Activated CD8-positive, alpha-beta memory T cell treated with anti-CD3 and anti-CD28 coated beads, Interleukin-2, amount 50 U/mL, for 24 hours (primary cell): ENCODE measurements at regions not wholly inside any gene's neighbourhood (a gene's known extent, or its start where the extent isn't known, plus 50 kb on each side); places are given as distances from the start of the nearest gene placed in this dataset.

Source experiments
- DNase-seq: peaks from one replicate; pipeline ENCODE4 v3.0.0-alpha.2; 2020; ENCODE audit errors: extremely low read depth

DNA sequence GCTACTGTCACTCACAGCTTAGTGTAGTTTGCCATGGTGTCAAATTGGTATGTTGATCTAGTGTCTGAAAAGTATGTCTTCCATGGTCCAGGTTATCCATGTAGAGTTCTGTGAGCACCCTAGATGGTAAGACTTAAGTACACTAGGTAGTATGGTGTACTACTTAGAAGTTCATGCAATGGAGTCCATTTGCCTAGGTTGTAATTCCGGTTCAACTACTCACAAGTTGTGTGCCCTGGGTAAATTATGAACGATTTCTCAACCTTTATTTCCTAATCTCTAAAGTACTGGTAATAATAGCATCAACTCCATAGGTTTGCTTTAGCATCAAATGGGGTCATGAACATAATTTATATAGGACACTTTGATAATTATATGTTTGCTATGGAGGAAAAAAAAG is 666.2 kb upstream of the CELF2 start:
- no peak for DNase-seq

DNA sequence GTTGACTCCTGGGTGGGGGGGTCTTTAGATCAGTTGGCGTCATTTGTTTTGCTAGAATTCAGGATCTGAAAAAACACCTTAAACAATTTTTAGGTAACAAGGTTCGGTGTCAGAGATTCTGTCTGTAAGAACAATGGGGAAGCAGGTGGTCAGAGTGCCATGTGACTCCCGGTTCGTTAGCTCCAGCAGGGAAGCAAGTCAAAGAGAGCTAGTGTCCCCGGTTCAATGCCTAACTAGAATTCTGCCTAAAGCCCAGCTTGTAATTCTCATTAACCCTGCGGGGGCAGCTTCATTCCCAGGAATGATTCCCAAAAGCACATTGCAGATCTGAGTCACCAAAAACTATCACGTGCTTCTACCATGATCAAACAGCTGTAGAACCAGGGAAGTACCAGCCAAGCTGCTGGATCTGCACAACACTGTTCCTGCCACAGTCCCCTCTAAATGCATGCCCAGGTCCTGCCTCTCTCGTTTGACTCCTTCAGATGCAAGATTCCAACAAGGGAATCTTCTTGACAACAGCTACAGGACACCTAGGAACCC is 664.3 kb upstream of the CELF2 start:
- DNase-seq, result no peak

DNA sequence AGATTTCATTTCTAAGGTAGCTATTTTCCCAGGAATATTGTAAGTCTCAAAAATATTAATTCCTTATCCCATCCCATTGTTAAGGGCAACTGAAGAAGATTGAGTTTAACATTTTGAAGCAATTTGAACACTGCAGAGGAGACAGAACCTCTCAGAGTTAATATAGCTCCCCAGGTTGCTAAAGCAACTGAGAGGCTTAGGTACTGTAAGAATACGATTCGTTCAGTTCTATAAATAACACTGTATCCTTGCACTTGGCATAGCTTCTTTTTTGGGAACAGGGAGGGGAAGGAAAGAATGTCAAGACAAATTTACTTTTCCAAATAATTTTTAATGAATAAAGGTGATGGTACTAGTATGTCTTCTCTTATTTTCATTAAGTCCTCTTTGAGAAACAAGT is 658.4 kb upstream of the CELF2 start:
- DNase-seq, result no peak

- no peak for DNase-seq
These were observed 656.3 kb upstream of the CELF2 start for GRCh38 chr10:10361301-10361885.

DNA sequence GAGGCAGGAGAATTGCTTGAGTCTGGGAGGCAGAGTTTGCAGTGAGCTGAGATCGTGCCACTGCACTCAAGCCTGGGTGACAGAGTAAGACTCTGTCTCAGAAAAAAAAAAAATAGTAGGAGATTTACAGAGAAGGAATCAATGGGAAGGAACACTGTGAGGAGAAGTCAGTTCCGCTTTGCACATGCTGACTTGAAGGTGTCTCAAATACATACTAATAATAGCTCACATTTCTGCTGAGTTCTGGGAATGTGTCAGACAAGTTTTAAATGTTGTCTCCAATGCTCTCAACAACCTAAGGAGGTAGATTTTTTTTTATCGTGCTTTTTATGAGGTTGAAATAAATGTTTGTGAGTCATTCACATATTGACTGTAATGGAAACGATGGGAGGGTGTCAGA is 654.9 kb upstream of the CELF2 start:
- DNase-seq, result no peak

- DNase-seq, result no peak
These were observed 654.5 kb upstream of the CELF2 start for GRCh38 chr10:10363217-10363616.

DNA sequence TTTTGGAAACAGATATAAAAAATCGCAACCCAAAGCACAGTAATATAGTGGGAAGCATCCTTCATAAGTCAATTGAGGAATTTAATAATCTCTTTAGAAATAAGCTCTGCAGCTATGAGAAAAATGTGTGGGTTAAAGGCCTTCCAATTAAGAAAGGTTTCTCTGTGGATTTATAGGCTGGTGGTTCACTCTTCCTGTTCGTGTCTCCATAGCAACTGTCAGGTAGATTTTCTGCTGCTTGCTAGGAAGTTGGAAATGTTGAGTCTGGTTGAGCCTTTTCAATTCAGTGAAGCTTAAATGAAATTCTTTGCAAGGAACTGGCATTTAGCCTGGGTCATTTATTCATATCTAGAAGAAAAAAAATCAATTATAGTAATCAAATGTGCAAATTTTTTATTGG is 652.8 kb upstream of the CELF2 start:
- no peak for DNase-seq

- DNase-seq, result no peak
These were observed 652.0 kb upstream of the CELF2 start for GRCh38 chr10:10365676-10366075.

- DNase-seq, result no peak
These were observed 650.8 kb upstream of the CELF2 start for GRCh38 chr10:10366836-10367235.

DNA sequence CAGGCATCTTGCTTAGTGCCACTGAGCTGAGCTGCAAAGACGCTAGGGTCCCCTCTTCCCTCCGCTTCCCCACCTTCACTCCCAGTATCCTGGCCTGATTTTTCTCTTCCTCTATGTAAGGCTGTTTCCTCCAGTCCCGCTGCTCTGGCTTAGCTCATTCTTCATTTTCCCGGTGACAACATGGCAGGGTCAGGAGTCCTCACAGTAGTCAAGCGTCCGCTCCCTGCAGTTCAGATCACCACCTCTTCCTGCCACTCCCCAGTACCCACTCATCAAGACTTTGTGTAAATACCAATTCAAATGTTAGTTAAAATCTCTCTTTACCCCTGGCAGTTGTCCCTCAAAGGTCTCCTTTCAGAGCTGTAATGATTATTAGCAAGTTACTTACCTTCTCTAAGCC is 650.4 kb upstream of the CELF2 start:
- DNase-seq, result no peak

- no peak for DNase-seq
These were observed 648.6 kb upstream of the CELF2 start for GRCh38 chr10:10368951-10369576.

DNA sequence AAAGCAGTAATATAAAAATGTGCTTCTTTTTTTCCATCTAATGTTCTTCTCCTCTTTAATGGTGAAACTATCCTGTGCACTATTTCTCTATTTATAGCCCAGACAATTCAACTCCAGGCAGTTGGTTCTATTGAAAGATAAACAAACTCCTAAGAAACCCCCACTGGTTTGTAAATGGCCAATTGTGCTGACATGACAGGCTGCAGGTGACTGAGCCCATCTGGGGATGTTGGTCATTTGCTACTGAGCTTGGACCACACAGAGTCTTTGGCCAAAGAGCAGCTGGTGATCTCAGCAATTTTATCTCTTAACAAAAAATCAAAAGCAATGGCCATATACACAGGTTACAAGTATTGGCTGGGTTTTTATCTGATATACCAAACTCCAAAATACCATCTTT is 631.8 kb upstream of the CELF2 start:
- no peak for DNase-seq

DNA sequence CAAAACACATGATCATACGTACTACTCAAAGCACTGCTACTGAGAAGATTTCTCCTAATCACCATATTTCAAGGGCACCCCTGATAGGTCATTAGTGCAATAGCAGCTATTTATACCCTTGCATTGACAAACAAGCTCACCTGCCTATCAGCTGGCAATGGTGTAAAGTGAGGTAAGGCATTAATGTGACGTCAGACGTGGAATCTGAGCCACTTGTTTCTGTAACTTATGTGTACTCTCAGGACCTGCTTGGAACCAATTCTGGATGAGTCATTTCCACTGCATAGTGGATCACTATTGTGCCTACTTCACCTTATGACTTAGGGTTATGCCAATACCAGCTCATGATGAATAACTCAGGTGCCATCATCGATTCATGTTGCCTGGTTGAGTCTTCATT is 628.5 kb upstream of the CELF2 start:
- no peak for DNase-seq

GRCh38 chr10:10392511-10392910 is 625.2 kb upstream of the CELF2 start:
- no peak for DNase-seq

DNA sequence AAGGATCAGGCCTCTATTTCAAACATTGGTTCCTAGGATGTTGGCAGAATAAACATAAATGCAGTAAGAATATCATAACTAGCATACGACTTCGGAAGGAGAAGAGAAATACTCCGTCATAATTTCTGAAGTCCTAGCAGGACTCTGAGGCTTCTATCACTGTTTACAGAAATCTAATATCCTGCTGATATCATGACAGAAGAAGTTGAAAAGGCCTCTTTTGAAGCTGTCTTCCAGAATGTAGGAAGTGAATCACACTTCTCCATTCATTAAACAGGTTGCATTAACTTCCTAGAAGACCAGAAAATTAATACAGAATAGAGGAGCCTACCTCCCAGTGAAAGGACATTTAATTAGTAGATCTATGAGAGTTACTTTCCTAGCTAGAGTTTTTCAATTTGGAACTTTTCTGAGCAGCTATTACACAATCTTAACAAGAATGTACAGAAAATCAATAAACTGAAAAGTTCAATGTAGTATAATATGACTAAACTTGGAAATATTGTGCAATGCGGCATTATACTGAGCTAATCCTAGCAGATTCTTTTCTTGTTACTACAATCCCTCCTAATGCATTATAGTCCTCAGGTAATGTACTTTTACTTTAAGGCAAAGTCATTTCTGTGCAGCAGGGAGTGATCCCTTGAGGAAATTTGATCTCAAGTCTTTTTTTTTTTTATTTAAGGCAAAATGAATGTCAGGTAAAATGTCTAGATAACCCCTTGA is 622.6 kb upstream of the CELF2 start:
- DNase-seq, result no peak

DNA sequence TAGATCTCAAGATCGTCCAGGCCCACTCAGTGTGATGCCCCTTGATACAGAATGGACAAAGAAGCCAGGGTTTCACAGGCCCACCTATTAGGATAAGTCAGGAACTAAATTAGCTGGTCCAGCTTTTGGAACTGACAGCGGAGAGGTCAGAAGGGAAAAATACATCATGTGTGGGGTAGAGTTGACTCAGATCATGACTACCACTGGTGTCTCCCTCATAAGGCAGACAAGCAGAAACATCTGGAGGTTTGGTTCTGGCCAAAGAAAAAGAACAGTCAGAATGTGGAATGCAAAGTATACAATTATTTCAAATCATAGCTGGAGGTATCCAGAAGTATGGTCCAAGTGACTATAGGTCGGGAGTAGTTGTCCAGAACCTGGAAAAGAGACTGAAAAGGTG is 621.1 kb upstream of the CELF2 start:
- DNase-seq, result no peak

GRCh38 chr10:10397906-10398305 is 619.8 kb upstream of the CELF2 start:
- no peak for DNase-seq

GRCh38 chr10:10403762-10404161 is 613.9 kb upstream of the CELF2 start:
- no peak for DNase-seq

GRCh38 chr10:10417671-10418070 is 600.0 kb upstream of the CELF2 start:
- DNase-seq, result no peak

- no peak for DNase-seq
These were observed 599.3 kb upstream of the CELF2 start for GRCh38 chr10:10418387-10418786.

GRCh38 chr10:10421071-10421470 is 596.6 kb upstream of the CELF2 start:
- no peak for DNase-seq

- DNase-seq, result no peak
These were observed 586.1 kb upstream of the CELF2 start for GRCh38 chr10:10431422-10432066.
